ENCODE measurements at regions not wholly inside any gene's neighbourhood (a gene's known extent, or its start where the extent isn't known, plus 50 kb on each side); places are given as distances from the start of the nearest gene placed in this dataset.

DNA sequence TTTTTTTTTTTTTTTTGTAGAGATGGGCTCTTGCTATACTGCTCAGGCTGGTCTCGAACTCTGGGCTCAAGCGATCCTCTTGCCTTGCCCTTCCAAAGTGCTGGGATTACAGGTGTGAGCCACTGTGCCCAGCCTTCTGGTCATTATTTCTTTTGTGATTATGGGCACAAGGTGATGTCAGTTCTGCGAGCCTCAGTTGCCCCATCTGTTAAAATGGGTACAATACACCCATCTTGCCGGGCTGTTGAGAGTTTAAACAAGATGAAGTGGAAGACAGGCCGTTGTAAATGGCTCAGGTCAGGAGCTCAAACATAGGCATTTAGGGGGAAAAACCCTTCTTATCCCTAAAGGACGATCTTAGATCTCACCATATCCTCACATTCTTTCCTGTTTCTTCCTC is 53.7 kb upstream of the WNT4 start:
- TF ChIP-seq ZNF180 (CRISPR knock-in tag; IDR thresholded peaks at IDR 0.05; ENCODE audit: borderline replicate concordance, low read depth) (no peak), ZNF251 (CRISPR knock-in tag; IDR thresholded peaks at IDR 0.05) (no peak), JUNB (CRISPR knock-in tag; IDR thresholded peaks at IDR 0.05; ENCODE audit: borderline replicate concordance) (no peak), IKZF1 (IDR thresholded peaks at IDR 0.05) (no peak), ZNF121 (CRISPR knock-in tag; IDR thresholded peaks at IDR 0.05) (no peak), MED1 (CRISPR knock-in tag; IDR thresholded peaks at IDR 0.05) (no peak)
- TF ChIP-seq, protein P1, sequence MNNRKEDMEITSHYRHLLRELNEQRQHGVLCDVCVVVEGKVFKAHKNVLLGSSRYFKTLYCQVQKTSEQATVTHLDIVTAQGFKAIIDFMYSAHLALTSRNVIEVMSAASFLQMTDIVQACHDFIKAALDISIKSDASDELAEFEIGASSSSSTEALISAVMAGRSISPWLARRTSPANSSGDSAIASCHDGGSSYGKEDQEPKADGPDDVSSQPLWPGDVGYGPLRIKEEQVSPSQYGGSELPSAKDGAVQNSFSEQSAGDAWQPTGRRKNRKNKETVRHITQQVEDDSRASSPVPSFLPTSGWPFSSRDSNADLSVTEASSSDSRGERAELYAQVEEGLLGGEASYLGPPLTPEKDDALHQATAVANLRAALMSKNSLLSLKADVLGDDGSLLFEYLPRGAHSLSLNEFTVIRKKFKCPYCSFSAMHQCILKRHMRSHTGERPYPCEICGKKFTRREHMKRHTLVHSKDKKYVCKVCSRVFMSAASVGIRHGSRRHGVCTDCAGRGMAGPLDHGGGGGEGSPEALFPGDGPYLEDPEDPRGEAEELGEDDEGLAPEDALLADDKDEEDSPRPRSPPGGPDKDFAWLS (CRISPR knock-in tag; IDR thresholded peaks at IDR 0.05; ENCODE audit: borderline replicate concordance), result no peak

Data from HepG2 (cell line).